Caki2 (cell line): ENCODE measurements at regions not wholly inside any gene's neighbourhood (a gene's known extent, or its start where the extent isn't known, plus 50 kb on each side); places are given as distances from the start of the nearest gene placed in this dataset.

Source experiments
- DNase-seq: peaks from one replicate; pipeline ENCODE4 v3.0.0-alpha.2; 2015; ENCODE audit warnings: low read depth
- in situ Hi-C: cut with HindIII; loops from 2 replicates; pipeline ENCODE4 v1.10.0; 2016; ENCODE audit warnings: low sequenced_read_pairs, low pct_unique_long_range_greater_than_20kb, mixed read lengths

- no peak for DNase-seq
- in situ Hi-C loops = no loop called here
Observed at GRCh38 chr10:58026036-58026435, 241.7 kb downstream of the IPMK start.

- in situ Hi-C loops = no loop called here
- DNase-seq = peak; percentile 96
Observed at GRCh38 chr10:58023341-58024073, 244.2 kb downstream of the IPMK start.

GRCh38 chr10:58019863-58020537, 247.7 kb downstream of the IPMK start:
- in situ Hi-C loops = no loop called here
- DNase-seq = no peak

- in situ Hi-C loops = no loop called here
- DNase-seq = peak; percentile 30
Observed at GRCh38 chr10:58017719-58018367, 249.9 kb downstream of the IPMK start.

- in situ Hi-C loops = no loop called here
- no peak for DNase-seq
Observed at GRCh38 chr10:58016614-58017013, 251.1 kb downstream of the IPMK start.

GRCh38 chr10:58014436-58014835, 253.3 kb downstream of the IPMK start:
- in situ Hi-C loops = no loop called here
- DNase-seq = no peak

GRCh38 chr10:58013406-58013805, 254.3 kb downstream of the IPMK start:
- in situ Hi-C loops = no loop called here

GRCh38 chr10:58010073-58010702, 257.5 kb downstream of the IPMK start:
- no peak for DNase-seq
- in situ Hi-C loops = no loop called here

More at GRCh38 chr10:58013406-58013805, 254.3 kb downstream of the IPMK start:
- no peak for DNase-seq

GRCh38 chr10:58003945-58004344, 263.7 kb downstream of the IPMK start:
- no peak for DNase-seq
- in situ Hi-C loops = no loop called here

- no peak for DNase-seq
- in situ Hi-C loops = no loop called here
Observed at GRCh38 chr10:58001159-58001558, 266.5 kb downstream of the IPMK start.

- in situ Hi-C loops = no loop called here
- DNase-seq = no peak
Observed at GRCh38 chr10:57996536-57996935, 271.2 kb downstream of the IPMK start.

GRCh38 chr10:57993302-57993701, 274.4 kb downstream of the IPMK start:
- peak; percentile 6 for DNase-seq
- in situ Hi-C loops = no loop called here

GRCh38 chr10:57992321-57993077, 275.2 kb downstream of the IPMK start:
- peak; percentile 71 for DNase-seq
- in situ Hi-C loops = no loop called here

GRCh38 chr10:57988964-57989363, 278.7 kb downstream of the IPMK start:
- no peak for DNase-seq
- in situ Hi-C loops = no loop called here

GRCh38 chr10:57987055-57987721, 280.5 kb downstream of the IPMK start:
- no peak for DNase-seq
- in situ Hi-C loops = no loop called here

- in situ Hi-C loops = no loop called here
- no peak for DNase-seq
Observed at GRCh38 chr10:57986422-57986821, 281.3 kb downstream of the IPMK start.

- in situ Hi-C loops = no loop called here
- peak; percentile 16 for DNase-seq
Observed at GRCh38 chr10:57983281-57983791, 284.4 kb downstream of the IPMK start.

- DNase-seq = no peak
- in situ Hi-C loops = no loop called here
Observed at GRCh38 chr10:57982091-57982490, 285.6 kb downstream of the IPMK start.
